Stimulated activated CD8-positive, alpha-beta memory T cell treated with anti-CD3 and anti-CD28 coated beads, Interleukin-4, amount 100 ng/mL, for 24 hours (primary cell): ENCODE measurements at regions not wholly inside any gene's neighbourhood (a gene's known extent, or its start where the extent isn't known, plus 50 kb on each side); places are given as distances from the start of the nearest gene placed in this dataset.

Source experiments
- DNase-seq: peaks from one replicate; pipeline ENCODE4 v3.0.0-alpha.2; 2020; ENCODE audit warnings: low read depth

GRCh38 chr3:8200996-8201395, 300.6 kb upstream of the LMCD1 start:
- no peak for DNase-seq

DNA sequence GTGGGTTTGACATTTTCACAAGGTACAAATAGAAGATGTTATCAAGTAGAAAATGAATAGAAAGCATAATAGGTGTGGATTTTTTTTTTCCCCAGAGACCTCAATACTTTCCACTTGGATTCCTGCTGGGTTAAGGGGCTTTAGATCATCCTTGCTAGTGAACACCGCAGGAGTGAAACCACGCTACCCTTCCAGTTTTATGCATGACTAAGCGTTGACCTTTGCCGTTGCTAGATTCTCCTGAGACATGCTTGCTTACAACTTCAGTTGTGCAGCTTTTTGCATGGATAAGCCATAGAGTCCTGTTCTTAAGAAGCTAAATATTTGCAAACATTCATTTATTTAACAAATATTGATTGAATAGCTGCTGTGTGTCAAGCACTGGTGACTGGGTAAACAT, 299.7 kb upstream of the LMCD1 start:
- DNase-seq = no peak

DNA sequence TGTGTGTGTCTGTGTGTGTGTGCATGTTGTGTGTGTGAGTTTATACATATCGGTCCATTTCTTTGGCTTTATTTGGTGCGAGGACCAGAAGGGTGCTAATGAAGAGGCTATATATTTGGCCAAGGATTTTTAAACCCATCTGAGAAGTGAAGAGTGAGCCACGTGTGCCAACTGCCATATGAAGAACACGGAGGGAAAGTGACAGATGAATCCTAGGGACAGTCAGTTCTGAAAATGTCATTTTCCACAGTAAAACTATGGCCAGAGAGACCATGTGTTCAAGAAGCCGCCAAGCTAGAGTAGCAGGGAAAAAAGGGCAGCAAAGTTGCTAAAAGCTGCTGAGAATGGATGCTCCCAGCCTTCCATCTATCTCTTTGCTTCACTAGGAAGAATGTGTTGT, 297.3 kb upstream of the LMCD1 start:
- no peak for DNase-seq

- DNase-seq = no peak
These were observed 296.6 kb upstream of the LMCD1 start for GRCh38 chr3:8204853-8205650.

GRCh38 chr3:8205881-8206280, 295.7 kb upstream of the LMCD1 start:
- no peak for DNase-seq

- no peak for DNase-seq
These were observed 294.5 kb upstream of the LMCD1 start for GRCh38 chr3:8206971-8207617.

- DNase-seq = no peak
These were observed 290.7 kb upstream of the LMCD1 start for GRCh38 chr3:8210882-8211341.

GRCh38 chr3:8212794-8213193, 288.8 kb upstream of the LMCD1 start:
- DNase-seq = no peak

GRCh38 chr3:8213286-8213685, 288.3 kb upstream of the LMCD1 start:
- no peak for DNase-seq

DNA sequence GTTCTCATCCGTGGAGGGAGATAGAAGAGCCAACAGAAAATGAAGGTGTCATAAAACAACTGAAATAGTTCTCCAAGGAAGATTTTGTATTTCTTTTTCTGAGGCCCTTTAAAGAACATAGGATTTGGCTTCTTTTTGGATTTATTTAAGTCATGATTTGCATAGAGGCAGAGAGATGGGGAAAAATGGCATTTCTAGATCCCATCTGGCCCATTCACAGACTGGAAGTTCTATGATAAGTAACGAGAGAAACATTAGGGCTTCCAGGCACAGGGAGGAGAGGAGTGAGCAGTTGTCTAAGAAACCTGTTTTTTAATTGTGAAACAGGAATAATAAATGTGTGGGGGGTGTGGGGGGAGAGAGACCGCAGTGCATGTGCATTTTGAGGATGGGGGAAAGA, 285.8 kb upstream of the LMCD1 start:
- DNase-seq = no peak

DNA sequence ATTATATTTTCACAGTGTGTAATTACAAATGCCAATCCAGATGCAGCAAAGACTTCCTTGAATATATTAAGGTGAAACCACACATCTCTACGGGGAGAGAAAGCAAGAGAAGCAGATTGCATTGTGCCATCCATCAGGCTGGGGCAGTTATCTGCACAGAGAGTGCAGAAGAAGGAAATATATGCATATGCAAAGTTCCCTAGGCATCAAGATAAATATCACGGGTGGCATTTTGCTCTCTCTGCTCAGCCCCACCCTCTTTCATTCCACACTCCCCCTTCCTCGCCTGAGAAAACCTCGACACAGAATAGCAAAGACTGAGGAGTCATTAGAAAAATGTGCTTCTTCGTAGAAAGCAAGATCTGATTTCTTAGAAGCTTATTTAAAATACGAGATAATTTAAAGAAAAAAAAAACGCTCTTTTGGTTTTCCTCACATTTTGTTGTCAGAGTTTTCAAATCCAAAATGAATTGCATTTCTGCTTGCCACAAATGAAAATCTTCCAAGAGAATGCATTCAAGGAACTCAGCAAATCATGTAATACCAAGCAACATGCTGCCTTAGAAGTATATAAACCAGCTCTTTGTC, 283.2 kb upstream of the LMCD1 start:
- DNase-seq = no peak

DNA sequence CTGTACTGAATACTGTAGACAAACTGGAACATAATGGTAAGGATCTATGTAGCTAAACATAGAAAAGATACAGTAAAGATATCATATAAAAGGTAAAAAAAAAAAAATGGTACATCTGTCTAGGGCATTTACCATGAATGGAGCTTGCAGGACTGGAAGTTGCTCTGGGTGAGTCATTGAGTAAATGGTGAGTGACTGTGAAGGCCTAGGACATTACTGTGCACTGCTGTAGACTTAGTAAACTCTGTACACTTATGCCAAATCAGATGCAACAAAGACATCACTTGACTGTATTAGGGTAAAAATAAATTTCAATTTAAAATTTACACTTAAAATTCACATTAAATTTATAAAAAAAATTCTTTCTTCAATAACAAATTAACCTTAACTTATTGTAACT, 281.3 kb upstream of the LMCD1 start:
- DNase-seq = no peak

DNA sequence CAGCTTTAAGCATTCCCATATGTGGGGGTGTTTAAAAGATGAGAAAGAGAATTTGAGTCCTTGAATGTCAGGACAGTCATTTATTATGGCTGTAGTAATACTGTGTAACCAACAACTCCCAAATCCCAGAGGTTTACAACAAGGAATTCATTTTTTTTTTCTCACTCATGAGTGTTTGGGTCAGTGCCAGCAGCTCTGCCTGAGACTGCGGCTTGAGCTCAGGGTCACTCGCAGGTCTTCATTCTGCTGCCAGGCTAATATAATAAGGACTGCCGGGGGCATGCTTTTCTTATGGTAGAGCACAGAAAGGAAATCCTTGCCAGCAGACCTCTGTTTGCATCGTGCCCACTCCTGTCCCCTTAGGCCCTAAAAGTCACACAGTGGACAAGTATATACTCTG, 277.9 kb upstream of the LMCD1 start:
- DNase-seq = no peak

DNA sequence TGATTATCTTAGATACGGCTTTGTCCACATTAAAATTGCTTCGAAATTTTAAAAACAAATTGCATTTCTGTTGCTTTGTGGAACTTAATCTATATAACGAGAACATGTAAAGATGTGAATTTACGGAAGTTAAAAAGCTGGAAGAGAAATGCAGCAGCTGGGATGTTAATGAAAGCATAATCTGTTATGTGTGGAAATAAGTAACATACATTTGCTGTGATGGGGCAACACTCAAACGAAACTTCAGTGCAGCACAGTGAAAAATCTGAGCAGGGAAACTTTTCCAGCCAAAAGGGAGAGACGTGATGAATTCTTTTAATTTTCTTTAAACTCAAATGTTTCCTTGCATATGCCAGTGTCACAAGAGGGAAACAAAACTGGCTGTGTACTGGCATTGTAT, 276.7 kb upstream of the LMCD1 start:
- no peak for DNase-seq

- DNase-seq = no peak
These were observed 267.7 kb upstream of the LMCD1 start for GRCh38 chr3:8233938-8234337.

- DNase-seq = no peak
These were observed 265.4 kb upstream of the LMCD1 start for GRCh38 chr3:8236264-8236663.

GRCh38 chr3:8237893-8238292, 263.7 kb upstream of the LMCD1 start:
- no peak for DNase-seq

GRCh38 chr3:8238432-8238831, 263.2 kb upstream of the LMCD1 start:
- DNase-seq = no peak

DNA sequence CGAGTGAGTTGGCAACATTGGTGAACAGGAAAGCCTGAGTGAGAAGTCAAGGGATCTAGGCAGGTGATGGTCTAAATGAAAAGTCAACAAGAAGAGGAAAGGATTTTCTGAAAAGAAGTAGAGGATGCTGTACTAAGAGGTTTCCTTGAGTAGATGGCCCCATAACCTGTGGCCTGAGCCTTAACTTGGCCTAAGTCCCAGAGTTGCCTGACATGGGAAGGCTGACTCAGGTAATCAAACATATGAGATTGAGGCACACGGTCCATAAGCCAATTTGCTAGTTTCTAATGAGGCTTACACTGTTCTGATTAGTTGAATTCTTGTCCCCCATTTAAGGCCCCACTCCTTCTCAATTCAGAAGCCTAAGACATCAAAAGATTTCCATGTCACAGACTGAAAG, 262.5 kb upstream of the LMCD1 start:
- DNase-seq = no peak

- no peak for DNase-seq
These were observed 261.6 kb upstream of the LMCD1 start for GRCh38 chr3:8239718-8240695.

DNA sequence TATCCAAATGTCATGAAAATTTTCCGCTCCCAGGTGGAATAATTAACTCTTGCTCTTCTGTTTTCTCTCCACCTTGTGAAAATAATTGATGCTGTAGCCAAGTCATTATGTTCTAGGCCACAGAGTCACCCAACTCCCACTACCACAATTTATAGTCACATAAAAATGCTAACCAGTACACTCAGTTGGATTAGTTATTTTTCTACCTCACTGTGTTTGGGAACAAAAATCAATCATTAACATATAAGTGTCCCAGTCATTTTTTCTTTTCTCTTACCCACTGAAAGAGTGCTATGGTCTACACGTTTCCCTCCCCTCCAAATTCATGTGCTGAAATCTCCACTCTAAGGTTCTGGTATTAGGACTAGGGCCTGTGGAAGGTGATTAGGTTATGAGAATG, 255.6 kb upstream of the LMCD1 start:
- no peak for DNase-seq

DNA sequence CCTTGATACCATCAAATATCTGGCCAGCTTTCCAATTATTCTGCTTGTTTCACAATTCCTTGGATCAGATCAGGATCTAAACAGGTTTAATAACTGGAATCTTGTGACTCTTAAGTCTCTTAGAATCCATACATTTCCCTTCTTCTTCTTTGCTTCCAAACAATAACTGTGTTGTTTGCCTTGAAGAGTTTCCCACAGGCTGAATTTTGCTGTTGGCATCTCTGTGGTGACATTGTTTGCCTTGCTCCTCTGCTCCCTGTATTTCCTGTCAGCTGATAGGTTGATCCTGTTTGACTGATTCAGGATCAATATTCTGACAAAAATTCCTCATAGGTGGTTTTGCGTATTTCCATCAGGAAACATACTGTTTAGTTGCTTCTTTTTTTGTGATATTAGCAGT, 248.4 kb upstream of the LMCD1 start:
- DNase-seq = no peak
